Left ventricle myocardium inferior (tissue), 1 donor: ENCODE measurements at regions not wholly inside any gene's neighbourhood (a gene's known extent, or its start where the extent isn't known, plus 50 kb on each side); places are given as distances from the start of the nearest gene placed in this dataset.
A peak's percentile ranks its signal among the peaks of the same experiment; 100 is the strongest.

Experiments
- DNase-seq: peaks from one replicate; pipeline ENCODE4 v3.0.0-alpha.2; 2020
- H3K27ac ChIP-seq: fragments of 200-600 bp; replicated peaks from 2 replicates; pipeline ENCODE4 v1.8.0; 2021
- H3K27me3 ChIP-seq: fragments of 200-600 bp; 2 replicates; pipeline ENCODE4 v1.8.0; 2021; ENCODE audit warnings: low read depth
- H3K36me3 ChIP-seq: fragments of 200-600 bp; 2 replicates; pipeline ENCODE4 v1.8.0; 2021
- H3K4me1 ChIP-seq: fragments of 200-600 bp; 2 replicates; pipeline ENCODE4 v1.8.0; 2021
- H3K4me3 ChIP-seq: fragments of 200-600 bp; 2 replicates; pipeline ENCODE4 v1.8.0; 2021; ENCODE audit warnings: mild to moderate bottlenecking, moderate library complexity
- H3K9me3 ChIP-seq: fragments of 200-600 bp; replicated peaks from 2 replicates; pipeline ENCODE4 v1.8.0; 2021
- intact Hi-C: fragments of 100-400 bp; cut with micrococcal nuclease; formaldehyde crosslinking; loops from one replicate; pipeline ENCODE4 v1.11.0; 2022
- TF ChIP-seq, protein P1 (sequence below): fragments of 200-600 bp; IDR thresholded peaks from 2 replicates; pipeline ENCODE4 v1.8.0; 2021; ENCODE audit warnings: antibody characterized with exemption, mild to moderate bottlenecking, borderline replicate concordance
- donor health status: DM: no; HTN: yes; CAD: no; lungs with severe emphysema.

DNA sequence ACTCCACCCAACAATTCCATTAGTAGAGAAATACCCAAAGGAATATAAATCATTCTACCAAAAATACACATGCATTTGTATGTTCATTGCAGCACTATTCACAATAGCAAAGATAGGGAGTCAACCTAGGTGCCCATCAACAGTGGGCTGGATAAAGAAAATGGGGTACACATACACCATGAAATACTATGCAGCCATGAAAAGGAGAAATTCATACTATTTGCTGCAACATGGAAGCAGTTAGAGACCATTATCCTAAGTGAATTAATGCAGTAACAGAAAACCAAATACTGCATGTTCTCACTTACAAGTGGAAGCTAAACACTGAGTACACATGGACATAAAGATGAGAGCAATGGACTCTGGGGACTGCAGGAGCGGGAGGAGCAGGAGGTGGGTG is 72.4 kb upstream of the MBOAT1 start:
- TF ChIP-seq, protein P1, sequence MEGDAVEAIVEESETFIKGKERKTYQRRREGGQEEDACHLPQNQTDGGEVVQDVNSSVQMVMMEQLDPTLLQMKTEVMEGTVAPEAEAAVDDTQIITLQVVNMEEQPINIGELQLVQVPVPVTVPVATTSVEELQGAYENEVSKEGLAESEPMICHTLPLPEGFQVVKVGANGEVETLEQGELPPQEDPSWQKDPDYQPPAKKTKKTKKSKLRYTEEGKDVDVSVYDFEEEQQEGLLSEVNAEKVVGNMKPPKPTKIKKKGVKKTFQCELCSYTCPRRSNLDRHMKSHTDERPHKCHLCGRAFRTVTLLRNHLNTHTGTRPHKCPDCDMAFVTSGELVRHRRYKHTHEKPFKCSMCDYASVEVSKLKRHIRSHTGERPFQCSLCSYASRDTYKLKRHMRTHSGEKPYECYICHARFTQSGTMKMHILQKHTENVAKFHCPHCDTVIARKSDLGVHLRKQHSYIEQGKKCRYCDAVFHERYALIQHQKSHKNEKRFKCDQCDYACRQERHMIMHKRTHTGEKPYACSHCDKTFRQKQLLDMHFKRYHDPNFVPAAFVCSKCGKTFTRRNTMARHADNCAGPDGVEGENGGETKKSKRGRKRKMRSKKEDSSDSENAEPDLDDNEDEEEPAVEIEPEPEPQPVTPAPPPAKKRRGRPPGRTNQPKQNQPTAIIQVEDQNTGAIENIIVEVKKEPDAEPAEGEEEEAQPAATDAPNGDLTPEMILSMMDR = no peak
- no peak overlapping the region for H3K4me3 ChIP-seq
- intact Hi-C loops = no loop called here

DNA sequence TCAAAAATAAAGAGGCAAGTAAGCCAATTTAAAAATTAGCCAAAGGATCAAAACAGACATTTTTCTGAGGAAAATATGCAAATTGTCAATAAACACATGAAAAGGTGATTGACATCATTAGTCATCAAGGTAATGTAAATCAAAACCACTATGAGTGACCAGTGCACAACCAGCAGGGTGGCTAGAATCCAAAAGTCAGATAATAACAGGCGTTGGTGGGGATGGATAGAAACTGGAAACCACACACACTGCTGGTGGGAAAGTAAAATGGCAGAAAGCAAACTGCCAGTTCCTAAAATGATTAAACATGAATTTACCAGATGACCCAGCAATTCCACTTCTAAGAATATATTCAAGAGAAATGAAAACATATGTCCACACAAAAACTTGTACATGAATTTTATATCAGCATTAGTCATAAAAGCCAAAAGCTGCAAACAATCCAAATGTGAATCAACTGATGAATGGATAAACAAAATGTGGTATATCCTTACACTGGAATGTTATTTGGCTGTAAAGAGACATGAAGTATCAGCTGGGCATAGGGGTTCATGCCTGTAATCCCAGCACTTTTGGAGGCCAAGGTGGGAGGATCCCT is 74.8 kb upstream of the MBOAT1 start:
- TF ChIP-seq, protein P1 = no peak
- DNase-seq = no peak
- H3K27me3 ChIP-seq = no peaks in the 10 kb centered on the region
- H3K4me1 ChIP-seq = no peaks in the 10 kb centered on the region
- H3K36me3 ChIP-seq = no peaks in the 10 kb centered on the region
- H3K4me3 ChIP-seq = no peak overlapping the region
- intact Hi-C loops = no loop called here
- no peak overlapping the region for H3K27ac ChIP-seq
- peaks cover 21% of the 10 kb centered on the region for H3K9me3 ChIP-seq

More for the DNA sequence above, 72.4 kb upstream of the MBOAT1 start:
- Histone ChIP-seq H3K27me3 (no peaks in the 10 kb centered on the region), H3K27ac (no peak overlapping the region), H3K36me3 (no peaks in the 10 kb centered on the region), H3K9me3 (peaks cover 28% of the 10 kb centered on the region), H3K4me1 (no peaks in the 10 kb centered on the region)
- no peak for DNase-seq

DNA sequence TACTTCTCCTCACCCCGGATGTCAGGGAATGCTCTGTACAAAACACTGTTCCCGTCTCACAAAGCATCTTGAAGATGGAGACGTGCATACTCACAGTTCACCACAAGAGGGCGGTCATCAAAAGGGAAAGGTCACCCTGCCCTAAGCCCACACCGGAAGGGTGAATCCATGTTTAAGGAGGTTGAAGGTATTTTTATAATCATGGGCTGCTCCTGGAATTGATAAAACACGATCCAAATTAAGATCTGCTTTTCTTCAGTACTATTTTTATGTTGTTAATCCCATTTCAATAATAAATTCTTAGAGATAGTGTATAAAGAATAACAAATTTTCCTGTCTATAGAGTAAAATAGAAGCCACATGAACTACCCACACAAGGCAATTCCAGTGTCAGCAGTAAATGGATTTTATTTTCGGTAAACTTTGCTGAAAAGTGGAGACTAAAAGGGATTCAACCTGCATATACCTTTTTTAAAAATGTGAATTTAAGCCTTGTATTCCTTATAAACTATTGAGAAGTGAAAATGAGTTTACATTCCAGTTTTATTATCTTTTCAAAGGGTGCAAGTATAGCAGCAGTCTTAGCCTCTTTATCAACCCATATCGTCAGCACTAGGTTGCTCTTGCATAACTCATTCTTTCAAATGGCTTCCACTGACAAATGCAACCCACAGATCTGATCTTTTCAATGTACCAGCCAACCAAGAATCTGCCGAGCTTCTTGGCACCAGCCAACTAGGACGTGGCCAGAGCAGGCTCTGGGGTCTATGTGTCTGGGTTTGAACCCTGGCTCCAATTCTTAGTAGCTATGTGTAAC is 79.7 kb upstream of the MBOAT1 start:
- Histone ChIP-seq H3K27ac (no peak overlapping the region), H3K9me3 (no peaks in the 10 kb centered on the region), H3K36me3 (no peaks in the 10 kb centered on the region), H3K4me3 (no peak overlapping the region), H3K4me1 (no peaks in the 10 kb centered on the region), H3K27me3 (no peaks in the 10 kb centered on the region)
- TF ChIP-seq, protein P1 = peak; percentile 95
- intact Hi-C loops = loop anchor here (5.0 kb wide), 1 partner anchor 235 kb away; no protein-coding TSS in a partner anchor
- DNase-seq = peak; percentile 62

DNA sequence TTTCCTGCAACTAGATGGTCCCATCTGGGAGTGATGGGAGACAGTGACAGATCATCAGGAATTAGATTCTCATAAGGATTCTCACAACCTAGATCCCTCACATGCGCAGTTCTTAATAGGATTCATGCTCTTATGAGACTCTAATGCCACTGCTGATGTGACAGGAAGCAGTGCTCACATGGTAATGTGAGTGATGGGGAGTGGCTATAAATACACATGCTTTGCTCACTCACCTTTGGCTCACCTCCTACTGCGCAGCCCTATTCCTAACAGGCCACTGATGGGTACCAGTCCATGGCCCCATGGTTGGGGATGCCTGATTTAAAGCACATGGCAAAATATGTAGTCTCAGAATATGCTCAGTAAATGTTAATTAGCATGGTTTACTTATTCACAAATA is 80.6 kb upstream of the MBOAT1 start:
- TF ChIP-seq, protein P1 = no peak
- intact Hi-C loops = loop anchor here (5.0 kb wide), 1 partner anchor 234 kb away; no protein-coding TSS in a partner anchor
- H3K27me3 ChIP-seq = no peaks in the 10 kb centered on the region
- H3K4me1 ChIP-seq = no peaks in the 10 kb centered on the region
- H3K9me3 ChIP-seq = no peaks in the 10 kb centered on the region
- H3K27ac ChIP-seq = no peak overlapping the region
- H3K4me3 ChIP-seq = no peak overlapping the region
- H3K36me3 ChIP-seq = no peaks in the 10 kb centered on the region
- no peak for DNase-seq

DNA sequence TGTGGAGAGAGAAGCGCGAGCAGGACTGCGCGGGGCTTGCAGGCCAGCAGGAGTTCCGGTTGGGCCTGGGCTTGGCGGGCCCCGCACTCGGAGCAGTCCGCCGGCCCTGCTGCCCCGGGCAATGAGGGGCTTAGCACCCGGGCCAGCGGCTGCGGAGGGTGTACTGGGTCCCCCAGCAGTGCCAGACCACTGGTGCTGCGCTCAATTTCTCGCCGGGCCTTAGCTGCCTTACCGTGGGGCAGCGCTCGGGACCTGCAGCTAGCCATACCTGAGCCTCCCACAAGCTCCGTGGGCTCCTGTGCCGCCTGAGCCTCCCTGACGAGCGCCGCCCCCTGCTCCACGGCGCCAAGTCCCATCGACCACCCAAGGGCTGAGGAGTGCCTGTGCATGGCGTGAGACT is 89.0 kb upstream of the MBOAT1 start:
- H3K27me3 ChIP-seq = no peaks in the 10 kb centered on the region

More for the DNA sequence above, 89.0 kb upstream of the MBOAT1 start:
- Histone ChIP-seq H3K36me3 (no peaks in the 10 kb centered on the region), H3K9me3 (no peaks in the 10 kb centered on the region), H3K4me3 (no peak overlapping the region), H3K4me1 (no peaks in the 10 kb centered on the region), H3K27ac (no peak overlapping the region)
- intact Hi-C loops = no loop called here
- no peak for DNase-seq
- TF ChIP-seq, protein P1 = no peak
